Kidney glomerular epithelial cell (primary cell): ENCODE measurements at regions not wholly inside any gene's neighbourhood (a gene's known extent, or its start where the extent isn't known, plus 50 kb on each side); places are given as distances from the start of the nearest gene placed in this dataset.

Source experiments
- DNase-seq: peaks from one replicate; lab custom pipeline; 2025; lab: John Stamatoyannopoulos, UW

DNA sequence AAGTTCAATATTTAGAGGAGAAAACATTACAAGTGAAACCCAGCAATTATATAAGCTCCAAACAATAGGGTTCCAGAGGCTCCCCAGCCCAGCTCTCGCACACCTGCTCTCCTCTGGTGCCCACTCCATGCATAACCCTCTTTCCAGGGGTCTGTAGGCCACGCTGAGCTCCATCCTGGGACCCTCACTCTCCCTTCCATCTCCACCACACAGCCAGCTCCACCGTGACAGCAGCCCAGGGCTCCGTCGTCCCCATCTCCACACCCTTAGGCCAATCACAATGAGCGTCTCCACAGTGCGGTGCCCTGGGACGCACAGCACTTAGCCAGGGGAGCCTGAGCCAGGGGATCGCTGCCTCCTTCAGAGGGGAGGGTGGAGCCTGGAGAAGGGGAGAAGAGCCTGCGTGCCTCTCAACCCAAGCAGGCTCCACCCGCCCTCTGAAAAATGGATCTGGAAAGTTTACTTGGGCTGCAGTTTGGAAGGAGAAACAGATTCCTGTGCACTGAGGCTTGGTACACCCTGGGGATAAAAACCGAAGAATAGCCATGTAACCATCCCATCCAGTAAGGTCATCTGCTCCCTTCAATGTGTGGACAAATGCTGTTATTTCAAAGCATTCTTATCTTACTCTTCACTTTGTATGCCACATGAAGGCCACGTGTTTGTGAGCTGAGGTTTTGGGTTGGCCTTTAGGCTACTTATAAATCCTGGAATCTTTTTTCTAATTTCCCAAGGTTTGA is 72.4 kb upstream of the GGTLC1 start:
- DNase-seq, result no peak

GRCh38 chr20:24059174-24059573 is 70.6 kb upstream of the GGTLC1 start:
- no peak for DNase-seq

DNA sequence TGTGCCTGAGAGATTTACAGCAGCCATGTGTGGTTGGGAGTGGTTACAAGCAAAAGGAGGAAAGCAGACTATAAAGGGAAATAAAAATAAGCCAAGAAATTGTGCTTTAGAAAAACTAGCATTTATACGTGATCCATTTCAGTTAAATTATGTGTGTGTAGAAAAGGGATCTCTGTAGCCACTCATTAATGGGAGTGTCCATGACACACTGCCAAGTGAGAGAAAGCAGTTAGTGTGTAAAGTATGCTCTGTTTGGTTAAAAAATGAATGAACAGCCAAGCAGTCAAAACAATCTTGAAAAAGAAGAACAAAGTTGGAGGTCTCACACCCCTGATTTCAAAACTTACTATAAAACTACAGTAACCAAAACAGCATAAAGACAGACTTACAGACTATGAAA is 67.9 kb upstream of the GGTLC1 start:
- no peak for DNase-seq

DNA sequence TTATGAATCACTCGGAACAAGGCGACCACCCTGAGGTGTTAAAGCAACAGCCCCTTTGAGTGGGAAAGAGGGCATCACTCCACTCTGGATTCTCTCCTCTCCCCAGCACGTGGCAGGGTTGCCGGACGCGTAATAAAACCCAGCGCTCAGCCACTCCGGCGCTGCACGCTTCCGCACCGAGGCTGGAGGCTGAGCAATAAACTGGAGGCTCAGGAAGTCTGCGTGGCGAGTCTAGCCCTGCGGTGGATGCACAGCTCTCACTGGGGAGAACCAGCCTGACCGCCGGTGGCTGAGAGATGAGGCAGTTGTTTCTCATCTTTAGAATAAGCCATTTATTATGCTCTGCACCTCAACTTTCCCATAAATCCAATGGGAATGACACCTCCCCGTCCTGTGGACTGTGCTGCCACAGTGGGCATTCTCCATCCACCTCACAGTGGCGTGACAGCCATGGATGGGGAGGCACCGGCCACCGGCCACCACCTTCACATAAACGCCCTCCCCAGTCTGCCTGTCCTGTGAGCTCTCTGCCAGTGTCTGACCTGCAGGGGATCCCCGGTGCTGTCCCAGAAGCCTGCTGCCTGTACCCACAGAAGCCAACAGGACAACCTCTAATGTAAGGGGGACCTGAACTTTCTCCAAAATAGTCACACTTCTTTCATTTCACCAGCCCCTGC is 64.2 kb upstream of the GGTLC1 start:
- DNase-seq, result no peak

DNA sequence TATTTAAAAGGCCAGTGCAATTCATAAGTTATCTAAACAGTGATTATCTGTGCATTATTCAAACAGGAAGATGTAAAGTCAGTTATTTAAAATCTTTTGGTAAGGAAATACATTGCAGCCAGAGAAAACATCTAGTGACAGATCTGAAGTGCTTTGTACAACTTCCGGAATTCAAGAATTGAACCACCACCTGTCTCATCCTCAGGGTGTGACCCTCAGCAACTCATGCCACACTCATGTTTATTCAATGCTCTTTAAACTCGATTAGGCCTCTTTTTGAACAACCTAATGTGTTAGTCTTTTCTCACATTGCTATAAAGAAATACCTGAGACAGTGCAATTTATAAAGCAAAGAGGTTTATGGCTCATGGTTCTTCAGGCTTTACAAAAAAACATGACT is 62.6 kb upstream of the GGTLC1 start:
- DNase-seq, result no peak

DNA sequence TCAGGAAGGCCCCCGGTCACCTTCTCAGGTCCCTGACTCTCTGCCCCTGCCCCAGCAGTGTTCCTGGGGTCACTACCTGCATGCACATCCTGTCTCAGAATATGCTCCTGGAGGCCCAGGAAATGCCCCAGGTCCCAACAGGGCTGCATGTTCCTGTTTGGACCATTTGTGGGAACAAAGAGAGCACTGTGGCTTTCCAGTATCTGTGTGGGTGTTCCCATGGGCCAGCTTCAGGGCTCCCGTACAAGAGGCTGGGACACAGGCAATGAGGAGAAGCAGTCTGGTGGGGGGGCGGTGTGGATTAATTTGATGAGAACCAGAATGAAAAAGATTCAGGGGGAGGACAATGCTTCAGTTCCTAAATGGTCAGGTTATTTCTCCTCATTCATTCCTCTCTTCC is 61.5 kb upstream of the GGTLC1 start:
- no peak for DNase-seq

- DNase-seq, result no peak
Measured at GRCh38 chr20:24049081-24049480, 60.5 kb upstream of the GGTLC1 start.

DNA sequence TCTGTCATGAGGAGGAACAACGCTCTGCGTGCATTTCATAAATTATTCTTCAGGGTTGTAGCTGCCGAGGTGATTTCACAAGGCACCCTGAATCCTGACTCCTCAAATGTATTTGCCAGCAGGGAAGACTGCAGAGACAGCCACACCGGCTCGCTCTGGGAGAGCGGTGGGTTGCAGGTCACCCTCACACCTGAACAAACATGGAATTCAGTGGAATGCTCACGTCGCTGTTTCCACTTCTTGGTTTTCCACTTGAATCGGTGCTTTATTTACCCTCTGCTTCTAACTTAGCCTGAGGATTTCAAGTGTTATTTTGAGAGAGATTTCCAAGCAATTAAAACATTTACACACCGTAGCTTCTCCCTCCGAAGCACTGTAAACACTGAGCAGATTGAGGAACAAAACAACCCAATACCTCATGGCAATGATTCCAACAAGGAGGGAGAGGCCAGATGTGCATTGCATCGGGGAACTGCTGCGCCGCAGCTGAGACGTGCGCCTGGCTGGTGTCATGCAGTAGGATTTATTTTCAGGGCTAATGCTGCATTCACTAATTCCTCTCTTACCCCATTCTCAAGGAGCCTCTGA is 59.5 kb upstream of the GGTLC1 start:
- DNase-seq, result no peak

DNA sequence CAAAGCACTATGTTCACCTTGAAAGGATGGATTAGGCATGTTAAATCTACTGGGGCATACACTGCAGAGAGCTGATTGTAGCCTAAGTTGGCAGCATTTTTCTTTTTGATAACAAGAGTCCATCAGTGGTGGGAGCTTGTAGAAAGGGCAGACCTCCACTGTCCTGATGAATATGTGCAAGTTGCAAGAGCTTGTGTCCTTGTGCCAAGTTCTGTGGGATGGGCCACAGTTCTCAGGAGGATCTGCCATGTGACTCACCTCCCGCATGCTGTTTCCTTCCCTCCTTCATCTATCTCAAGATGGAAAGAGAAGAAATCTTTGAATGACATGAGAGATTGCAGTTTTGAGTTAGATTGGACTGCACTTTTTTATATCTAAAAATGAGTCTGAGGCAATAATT is 58.3 kb upstream of the GGTLC1 start:
- DNase-seq, result no peak

DNA sequence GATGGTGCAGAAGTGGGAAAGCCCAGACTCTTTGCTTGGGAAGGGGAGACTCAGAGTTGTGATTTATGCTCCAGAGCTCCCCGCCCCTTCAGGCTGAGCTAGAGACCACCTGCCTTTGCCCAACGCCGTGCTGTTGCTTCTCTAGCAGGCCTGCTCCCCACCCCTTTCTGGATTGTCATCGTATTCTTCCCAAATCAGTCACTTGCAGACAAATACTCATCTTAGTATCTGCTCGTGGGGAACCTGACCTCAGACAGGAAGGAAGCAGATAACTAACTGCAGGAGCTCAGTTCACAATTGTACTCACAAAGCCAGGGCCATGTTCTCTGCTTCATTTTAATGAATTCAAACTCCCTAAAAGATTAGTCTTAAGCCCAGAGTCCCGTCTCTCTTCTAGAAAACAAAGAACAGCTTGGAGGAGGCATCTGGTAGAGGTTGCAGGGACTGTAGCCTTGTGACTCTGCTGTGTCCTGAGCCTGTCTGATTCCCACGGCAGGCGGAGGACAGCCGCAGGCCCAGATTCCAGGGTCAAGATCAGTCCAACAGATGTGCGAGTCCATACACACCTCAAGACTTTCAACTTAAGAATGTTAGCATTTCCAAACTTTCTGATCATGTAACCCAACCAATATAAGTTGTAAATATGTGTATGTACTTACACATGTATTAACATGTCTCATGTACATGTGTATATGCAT is 57.2 kb upstream of the GGTLC1 start:
- DNase-seq, result no peak

GRCh38 chr20:24043294-24043693 is 54.7 kb upstream of the GGTLC1 start:
- no peak for DNase-seq

- DNase-seq, result no peak
Measured at GRCh38 chr20:24042646-24043045, 54.1 kb upstream of the GGTLC1 start.

- no peak for DNase-seq
Measured at GRCh38 chr20:24040896-24041459, 52.4 kb upstream of the GGTLC1 start.

DNA sequence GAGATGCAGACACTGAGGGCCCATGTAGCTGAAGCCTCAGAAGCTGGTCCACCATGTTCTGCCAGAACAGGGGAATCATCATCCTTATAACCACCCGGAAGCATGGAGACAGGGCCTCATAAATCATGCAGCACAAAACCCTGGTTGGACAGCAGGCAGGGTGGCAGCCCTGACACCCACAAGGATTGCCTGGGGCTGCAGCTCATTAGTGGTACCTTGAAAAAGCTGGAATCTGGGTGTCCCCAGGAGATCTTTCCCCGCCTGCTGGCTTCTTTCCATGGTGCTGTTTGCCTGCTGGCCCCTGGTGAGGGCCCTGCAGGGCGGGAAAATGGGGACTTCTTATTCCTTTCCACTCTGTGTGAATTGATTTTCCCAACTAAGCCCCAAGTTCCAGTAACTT is 50.6 kb upstream of the GGTLC1 start:
- DNase-seq, result no peak
